K562 (cell line): ENCODE measurements at regions not wholly inside any gene's neighbourhood (a gene's known extent, or its start where the extent isn't known, plus 50 kb on each side); places are given as distances from the start of the nearest gene placed in this dataset.

Experiments
- AFF4 ChIP-seq: sonication (generic); formaldehyde crosslinking; IDR thresholded peaks from 2 replicates; pipeline ENCODE4 v1.8.0; 2023; ENCODE audit warnings: mild to moderate bottlenecking, missing genetic modification reagents
- KDM2B ChIP-seq: fragments of 250-450 bp; sonication (Bioruptor Pico); IDR thresholded peaks from 2 replicates; pipeline ENCODE4 v1.8.0; 2021; ENCODE audit warnings: mild to moderate bottlenecking, moderate library complexity
- NR3C1 ChIP-seq: sonication (generic); formaldehyde crosslinking; IDR thresholded peaks from 2 replicates; pipeline ENCODE4 v1.8.1; 2022; ENCODE audit warnings: missing genetic modification reagents
- PREB ChIP-seq: sonication (generic); formaldehyde crosslinking; IDR thresholded peaks from 2 replicates; pipeline ENCODE4 v1.8.1; 2023; ENCODE audit warnings: mild to moderate bottlenecking, missing genetic modification reagents
- RAD51 ChIP-seq: fragments of 450-650 bp; IDR thresholded peaks from 2 replicates; pipeline ENCODE4 v1.7.1; 2016; ENCODE audit warnings: low read depth, mild to moderate bottlenecking, borderline replicate concordance
- RFX7 ChIP-seq: fragments of 250-450 bp; sonication (Bioruptor Pico); IDR thresholded peaks from 2 replicates; pipeline ENCODE4 v1.5.1; 2021; ENCODE audit warnings: mild to moderate bottlenecking
- SRSF1 ChIP-seq: fragments of 200-400 bp; formaldehyde crosslinking; IDR thresholded peaks from 2 replicates; pipeline ENCODE4 v1.6.1; 2017; ENCODE audit warnings: mild to moderate bottlenecking, low read depth, low read length, moderate library complexity
- TAF15 ChIP-seq: fragments of 200-400 bp; formaldehyde crosslinking; IDR thresholded peaks from 2 replicates; pipeline ENCODE4 v1.6.1; 2017; ENCODE audit warnings: mild to moderate bottlenecking, low read depth, low read length, moderate library complexity
- TBL1XR1 ChIP-seq, 2 experiments: IDR thresholded peaks; 2 replicates each; pipeline ENCODE4 v1.6.1; 2012; ENCODE audit warnings: improper control_type of control experiment in 2 of 2, low read length in 2 of 2, mild to moderate bottlenecking in 1 of 2
- ZBTB8A ChIP-seq: fragments of 450-650 bp; IDR thresholded peaks from 2 replicates; pipeline ENCODE4 v1.6.1; 2018; ENCODE audit warnings: mild to moderate bottlenecking, moderate library complexity; ENCODE audit not compliant: partially characterized antibody
- ZNF184 ChIP-seq: sonication (generic); formaldehyde crosslinking; IDR thresholded peaks from 2 replicates; pipeline ENCODE4 v1.5.0; 2020; ENCODE audit warnings: missing genetic modification reagents
- ZNF274 ChIP-seq: IDR thresholded peaks from 2 replicates; pipeline ENCODE4 v1.6.1; 2011; ENCODE audit warnings: low read depth, mild to moderate bottlenecking, low read length, moderate library complexity, borderline replicate concordance
- ZNF282 ChIP-seq: sonication (generic); formaldehyde crosslinking; IDR thresholded peaks from 2 replicates; pipeline ENCODE4 v1.8.1; 2023; ENCODE audit warnings: missing genetic modification reagents
- ZNF324 ChIP-seq: fragments of 250-450 bp; sonication (Bioruptor Pico); IDR thresholded peaks from 2 replicates; pipeline ENCODE4 v1.4.0; 2020; ENCODE audit warnings: mild to moderate bottlenecking
- ZNF407 ChIP-seq: fragments of 450-650 bp; IDR thresholded peaks from 2 replicates; pipeline ENCODE4 v1.6.1; 2016; ENCODE audit warnings: low read depth

- TF ChIP-seq ZNF274 (no peak), ZNF282 (CRISPR knock-in tag) (no peak), PREB (CRISPR knock-in tag) (no peak), NR3C1 (CRISPR knock-in tag) (no peak), TBL1XR1 (IDR thresholded peaks at IDR 0.05; ENCODE audit: low read length in 2 of 2) (peak; percentile 39 to 96; a peak in 3 of 4 replicates), ZNF324 (CRISPR knock-in tag) (no peak), ZNF184 (CRISPR knock-in tag) (no peak), SRSF1 (no peak), RAD51 (no peak), AFF4 (CRISPR knock-in tag) (no peak), KDM2B (peak; percentile 59; the same call in 1 of the 2 replicates), ZNF407 (peak; percentile 80), ZBTB8A (peak; percentile 78), TAF15 (no peak), RFX7 (CRISPR knock-in tag) (peak; percentile 12; the same call in 1 of the 2 replicates)
Measured at GRCh38 chr6:27547157-27548075, 74.5 kb upstream of the ZNF184 start (continued).
